ENCODE measurements at regions not wholly inside any gene's neighbourhood (a gene's known extent, or its start where the extent isn't known, plus 50 kb on each side); places are given as distances from the start of the nearest gene placed in this dataset.
"Not testable (repeated sequence)": the region's sequence is repeated elsewhere in the genome, so short reads cannot be mapped to it uniquely, and the experiment has no call there.

DNA sequence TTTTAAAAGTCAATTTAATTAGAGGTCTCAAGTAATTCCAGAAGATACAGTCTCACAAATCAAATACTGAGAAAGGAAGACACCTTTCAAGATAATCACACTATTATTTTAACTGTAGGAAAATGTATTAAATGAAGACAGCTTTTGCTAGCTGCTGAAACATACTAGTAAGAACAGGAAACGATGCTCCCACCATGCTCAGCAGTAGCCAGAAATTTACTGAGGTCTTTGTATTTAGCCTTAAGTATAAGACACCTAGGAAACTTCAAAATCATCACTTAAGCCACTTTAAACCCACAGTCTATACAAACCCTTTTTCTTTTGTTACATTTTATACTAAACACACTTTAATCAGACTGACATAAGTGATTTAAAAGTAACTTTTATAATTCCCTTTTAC lies 72.7 kb upstream of the NPIPB12 start:
- not testable (repeated sequence) for DNase-seq

DNA sequence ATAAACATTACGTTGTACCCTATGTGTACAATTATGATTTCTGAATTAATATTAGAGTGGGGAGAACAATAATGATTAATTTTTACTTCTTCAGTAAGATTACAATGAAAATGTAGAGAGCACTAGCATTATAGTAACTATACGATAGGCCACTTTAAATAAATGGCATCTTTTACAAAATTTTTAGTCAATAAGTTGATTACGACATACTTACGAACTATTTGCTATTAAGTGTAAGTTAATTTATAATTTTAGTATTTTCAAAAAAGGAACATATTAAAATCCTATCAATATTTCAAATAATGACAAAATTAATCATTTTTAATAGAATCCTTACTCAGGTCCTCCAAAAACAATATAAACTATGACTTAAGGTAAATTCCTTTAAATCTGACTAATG lies 75.6 kb upstream of the NPIPB12 start:
- not testable (repeated sequence) for DNase-seq

DNA sequence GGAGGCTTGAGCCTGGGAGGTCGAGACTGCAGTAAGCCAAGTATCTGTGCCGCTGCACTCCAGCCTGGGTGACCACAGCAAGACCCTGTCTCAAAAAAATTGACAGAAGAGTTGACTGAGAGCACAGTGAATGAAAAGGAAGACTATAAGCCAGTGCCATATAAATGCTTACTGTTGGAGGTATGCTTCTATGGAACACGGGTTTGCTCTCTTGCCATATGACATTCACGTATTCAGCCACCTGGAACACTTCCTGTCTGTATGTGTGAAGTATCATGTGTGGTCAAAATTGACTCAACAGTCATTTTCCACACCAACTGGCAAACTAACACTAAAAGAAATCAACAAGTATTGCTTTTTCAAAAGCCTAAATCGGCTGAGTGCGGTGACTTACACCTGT lies 71.1 kb upstream of the SPN start:
- DNase-seq = not testable (repeated sequence)

DNA sequence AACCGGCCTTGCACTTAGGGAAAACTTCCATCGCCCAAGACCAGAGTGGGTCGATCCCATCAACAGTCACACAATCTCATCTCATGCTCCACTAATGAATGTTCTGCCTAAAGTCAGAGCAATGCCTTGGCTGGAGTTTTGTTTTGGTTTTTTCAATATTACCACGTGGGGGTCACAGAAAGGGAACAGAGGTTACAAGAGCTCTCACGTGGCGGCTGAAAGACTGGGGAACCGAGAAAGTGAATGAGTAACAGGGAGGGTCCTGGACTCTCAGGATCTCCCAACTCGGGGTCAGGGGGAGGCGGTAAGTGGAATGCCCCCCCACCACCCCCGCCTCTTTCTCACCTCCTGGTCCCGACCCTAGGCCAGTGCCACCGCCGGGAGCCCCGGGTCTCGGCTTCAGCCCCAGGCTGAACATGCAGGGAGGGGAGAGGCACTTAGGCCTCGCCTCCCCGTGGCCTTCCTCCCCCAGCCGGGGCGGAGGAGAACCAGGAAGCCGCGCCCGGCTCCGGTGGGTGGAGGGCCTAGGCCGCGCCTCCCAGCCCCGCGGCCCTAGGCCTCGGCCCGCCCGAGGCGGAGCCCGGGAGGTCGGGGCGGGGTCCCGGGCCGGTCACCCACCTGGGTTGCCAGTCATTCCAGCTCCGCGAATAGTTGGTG lies 68.7 kb upstream of the SPN start:
- peak; percentile 56 for DNase-seq

DNA sequence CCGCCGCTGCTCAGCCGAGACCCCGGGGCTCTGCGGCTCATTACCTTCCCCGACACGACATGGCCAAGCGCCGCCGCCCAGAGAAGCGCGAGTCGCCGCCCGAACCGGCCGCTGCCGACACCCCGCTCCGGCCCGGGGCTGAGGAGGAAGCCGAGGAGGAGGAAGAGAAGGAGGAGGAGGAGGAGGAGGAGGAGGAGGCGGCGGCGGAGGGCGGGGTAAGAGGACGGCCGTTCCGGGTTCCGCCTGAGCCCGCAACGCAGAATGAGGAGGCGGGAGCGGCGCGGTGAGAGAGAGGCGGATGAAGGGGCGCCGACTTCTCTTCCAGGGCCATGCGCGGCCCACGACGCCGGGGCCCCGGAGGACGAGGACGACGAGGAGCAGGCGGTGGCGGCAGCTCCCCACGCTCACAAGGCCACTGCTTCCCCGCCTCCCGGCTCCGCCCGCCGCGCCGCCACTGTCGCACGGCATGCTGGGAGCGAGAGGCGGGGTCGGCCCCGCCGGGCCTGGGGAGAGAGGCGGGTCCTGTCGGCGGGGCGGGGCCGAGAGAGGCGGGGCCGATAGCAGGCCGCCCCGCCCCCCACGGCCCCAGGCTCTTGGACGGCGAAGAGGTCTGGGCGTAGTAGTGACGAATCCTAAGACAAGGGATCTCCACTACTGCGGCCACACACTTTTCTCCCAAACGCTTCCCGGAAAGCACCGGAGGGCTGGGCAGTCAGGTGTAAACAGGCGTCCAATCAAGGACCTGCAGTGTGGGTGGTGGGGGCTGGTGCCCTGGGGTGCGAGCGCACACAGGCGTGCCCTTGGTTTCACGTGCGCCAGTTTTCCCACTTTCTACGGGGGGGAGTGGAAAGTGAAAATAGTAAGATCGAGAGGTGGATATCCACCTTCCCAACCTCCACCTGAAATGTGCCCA lies 67.9 kb upstream of the SPN start:
- peak; percentile 93 for DNase-seq

DNA sequence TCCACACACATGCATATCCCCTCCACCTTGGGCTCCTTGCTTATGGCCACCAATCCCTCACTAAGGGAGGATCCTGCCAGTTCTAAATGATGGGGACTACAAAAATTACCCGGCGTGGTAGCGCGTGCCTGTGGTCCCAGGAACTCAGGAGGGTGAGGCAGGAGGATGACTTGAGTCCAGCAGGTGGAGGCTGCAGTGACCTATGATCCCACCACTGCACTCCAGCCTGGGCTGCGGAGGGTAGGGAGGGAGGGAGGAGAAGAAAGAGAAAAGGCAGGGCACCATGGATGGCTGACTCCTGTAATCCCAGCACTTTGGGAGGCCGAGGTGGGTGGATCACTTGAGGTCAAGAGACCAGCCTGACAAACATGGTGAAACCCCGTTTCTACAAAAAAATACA lies 66.0 kb upstream of the SPN start:
- DNase-seq = not testable (repeated sequence)

DNA sequence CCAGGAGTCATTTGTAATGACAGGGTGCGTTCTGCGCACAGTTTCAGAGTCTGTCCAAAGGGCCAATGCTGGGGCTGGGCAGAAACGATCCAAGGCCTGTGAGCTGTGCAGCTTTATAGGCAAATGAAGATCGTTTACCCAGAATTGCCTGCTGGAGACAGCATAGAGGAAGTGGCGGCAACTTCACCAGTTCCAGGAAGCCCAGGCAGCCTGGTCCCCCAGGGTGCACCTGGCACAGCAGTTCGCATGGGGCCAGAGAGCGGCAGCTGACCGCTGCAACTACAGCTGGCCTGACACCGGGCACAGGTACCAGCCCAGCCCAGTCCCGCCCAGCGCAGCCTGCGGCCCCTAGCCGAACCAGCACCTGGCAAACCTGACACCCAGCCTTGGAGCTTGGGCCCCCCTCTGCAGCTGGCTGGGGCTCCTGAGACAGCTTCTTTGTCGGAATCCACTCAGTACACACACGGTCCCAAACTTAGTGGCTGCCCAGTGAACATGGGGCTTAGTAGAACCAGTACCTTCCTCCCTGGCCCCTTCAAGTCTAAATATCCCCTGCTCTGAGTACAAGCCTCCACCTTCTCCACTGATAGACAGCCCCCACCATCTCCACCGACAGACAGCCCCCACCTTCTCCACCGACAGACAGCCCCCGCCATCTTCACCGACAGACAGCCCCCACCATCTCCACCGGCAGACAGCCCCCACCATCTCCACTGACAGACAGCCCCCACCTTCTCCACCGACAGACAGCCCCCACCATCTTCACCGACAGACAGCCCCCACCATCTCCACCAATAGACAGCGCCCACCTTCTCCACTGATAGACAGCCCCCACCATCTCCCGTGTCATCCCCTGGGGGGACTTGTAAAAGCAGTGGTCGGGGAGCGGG lies 62.7 kb upstream of the SPN start:
- peak; percentile 63 for DNase-seq

DNA sequence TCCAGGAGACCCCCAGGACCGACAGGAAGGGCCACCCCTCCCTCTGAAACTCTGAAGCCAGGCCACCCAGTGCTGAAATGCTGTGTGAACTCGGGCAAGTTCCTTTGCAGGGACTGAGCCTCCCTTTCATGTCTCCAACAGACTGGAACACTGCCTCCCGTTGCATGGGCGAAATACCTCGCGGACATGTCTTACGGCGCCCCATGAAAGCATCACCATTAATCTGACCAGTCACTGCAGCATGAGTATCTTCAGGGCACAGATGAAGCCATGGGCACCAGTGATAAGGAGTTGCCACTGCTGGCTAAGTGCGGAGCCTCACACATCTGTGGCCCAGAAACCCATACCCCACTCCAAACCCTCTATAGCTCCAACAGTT lies 60.8 kb upstream of the SPN start:
- not testable (repeated sequence) for DNase-seq

DNA sequence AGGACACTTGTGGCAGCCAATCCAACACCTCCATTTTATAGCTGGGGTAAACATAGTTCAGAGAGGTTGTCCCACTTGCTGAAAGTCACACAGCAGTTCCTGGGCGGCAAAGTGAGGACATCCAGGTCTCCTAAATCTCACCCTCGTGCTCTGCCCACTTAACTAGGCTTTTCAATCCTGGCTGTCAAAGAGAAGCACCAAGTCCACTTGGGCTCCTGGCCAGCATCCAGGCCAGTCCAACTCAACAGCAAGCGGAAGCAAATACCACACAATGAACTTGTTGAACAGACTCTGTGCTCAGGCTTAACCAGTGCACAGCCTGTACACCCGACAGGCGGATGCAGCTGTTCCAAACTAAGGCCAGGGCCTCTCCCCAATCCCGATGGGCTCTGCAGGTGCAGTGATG lies 60.4 kb upstream of the SPN start:
- not testable (repeated sequence) for DNase-seq

DNA sequence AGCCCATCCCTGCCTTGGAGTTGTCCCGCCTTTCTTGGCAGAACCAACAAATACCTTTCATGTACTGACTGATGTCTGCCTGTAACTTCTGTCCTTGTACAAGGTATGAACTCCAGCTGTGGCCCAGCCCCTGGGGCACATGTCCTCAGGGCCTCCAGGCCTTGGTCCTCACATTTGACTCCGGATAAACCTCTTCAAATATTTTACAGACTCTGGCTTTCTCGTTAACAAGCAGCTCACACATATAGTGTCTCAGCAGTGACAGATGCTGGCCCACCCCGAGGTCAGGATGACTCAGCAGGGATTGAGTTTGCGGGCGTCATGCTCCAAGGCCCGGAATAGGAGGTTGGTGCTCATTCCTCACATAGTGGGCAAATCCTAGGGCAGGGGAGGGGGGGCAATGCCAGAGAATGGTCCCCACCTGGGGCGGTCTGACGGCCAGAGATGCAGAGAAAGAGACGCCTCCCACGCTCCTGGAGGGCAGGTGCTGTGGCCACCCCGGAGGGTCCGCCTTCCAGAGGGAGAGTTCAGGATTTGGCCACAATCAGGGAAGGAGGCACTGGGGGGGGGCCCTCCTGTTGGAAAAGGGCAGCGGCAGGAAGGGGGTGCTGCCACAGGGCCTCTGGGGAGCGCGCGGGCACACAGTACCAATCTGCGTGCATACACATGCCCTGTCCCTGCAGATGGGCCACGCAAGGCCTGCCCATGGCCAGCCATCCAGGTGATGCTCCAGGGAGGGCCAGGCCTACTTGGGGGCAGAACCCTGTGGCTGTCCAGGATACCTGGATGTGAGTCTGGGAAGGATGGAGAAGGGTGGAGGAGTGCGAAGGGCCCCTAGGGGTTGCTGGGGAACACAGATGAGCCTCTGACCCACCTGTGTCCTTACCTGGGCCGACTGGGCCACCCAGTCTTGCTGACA lies 58.2 kb upstream of the SPN start:
- not testable (repeated sequence) for DNase-seq

DNA sequence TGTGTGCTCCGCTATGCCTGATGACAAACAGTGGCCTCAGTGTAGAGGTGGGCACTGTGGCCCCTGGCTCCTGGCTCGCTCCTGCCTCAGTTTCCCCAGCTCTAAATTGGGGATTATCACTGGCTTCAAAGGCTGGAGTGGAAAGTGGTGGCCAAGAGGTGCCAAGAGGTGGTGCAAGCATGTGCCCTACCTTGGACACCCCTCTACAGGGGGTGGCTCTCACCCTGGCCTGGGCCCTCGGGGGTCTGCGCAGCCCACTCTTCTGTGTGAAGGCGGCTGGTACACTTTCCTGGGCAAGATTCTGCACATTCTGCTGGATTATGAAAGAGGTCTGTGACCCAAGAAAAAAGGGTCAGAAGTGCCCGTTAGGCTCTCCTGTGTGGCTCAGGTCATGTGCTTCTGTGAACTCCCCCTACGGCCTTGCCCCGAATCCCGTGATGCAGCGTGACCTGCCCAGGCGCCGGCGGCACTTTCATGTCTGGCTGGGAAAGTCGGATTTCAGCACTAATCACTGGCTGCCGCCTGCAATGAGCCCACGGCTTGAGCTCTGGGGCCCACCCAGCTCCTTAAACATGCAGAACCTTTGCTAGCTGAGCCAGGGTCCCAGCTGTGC lies 57.3 kb upstream of the SPN start:
- DNase-seq = not testable (repeated sequence)

DNA sequence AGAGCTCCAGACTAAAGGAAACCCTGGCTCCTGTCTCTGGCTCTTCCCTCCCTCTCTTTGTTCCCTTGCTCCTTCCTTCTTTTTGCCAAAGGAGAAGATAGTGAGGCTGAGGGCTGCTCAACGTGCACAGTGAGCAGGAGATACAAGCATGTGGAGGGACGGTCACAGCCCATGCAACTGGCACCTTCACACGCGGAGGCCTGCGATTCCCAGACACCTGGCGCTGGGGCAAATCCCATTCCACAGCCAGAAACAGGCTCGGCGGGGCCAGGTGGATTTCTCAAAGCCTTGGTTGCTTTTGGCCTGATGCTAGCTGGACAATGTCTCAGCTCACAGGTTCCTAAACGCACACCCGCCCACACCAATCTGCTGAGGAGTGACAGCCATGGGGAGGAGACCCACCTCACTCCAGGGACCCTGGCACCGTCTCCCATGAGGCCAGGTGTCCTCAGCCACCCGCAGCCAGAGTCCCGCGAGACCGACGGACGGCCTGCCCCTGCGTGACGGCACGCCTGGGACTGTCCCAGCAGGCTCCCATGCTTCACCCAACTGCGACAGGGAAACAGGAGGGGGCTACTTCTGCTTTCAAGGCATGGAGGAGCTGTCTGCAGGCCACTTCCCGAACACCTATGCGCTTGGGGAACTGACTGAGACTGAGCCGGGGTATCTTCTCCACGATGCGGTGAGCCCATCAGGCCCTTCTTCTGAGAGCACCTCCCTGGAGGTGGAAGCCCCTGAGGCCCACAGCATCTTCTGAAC lies 56.2 kb upstream of the SPN start:
- DNase-seq = not testable (repeated sequence)

DNA sequence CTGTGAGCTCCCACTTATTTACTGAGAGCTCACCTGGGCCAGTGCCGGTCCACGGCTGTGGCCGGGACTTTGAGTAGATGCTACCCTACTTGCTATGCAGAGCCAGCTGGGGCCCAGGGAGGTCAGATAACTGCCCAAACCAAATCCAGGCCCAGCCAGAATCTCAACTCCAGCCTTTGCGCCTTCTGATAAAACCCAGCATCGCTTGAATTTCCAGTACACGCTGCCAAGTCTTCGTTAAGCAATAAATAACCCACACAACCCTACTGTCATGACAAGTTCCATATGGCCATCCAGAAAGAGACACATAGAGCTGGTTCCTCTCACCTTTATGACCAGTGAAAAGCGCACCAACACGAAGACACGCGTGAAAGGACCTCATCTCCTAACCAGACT lies 55.6 kb upstream of the SPN start:
- not testable (repeated sequence) for DNase-seq

DNA sequence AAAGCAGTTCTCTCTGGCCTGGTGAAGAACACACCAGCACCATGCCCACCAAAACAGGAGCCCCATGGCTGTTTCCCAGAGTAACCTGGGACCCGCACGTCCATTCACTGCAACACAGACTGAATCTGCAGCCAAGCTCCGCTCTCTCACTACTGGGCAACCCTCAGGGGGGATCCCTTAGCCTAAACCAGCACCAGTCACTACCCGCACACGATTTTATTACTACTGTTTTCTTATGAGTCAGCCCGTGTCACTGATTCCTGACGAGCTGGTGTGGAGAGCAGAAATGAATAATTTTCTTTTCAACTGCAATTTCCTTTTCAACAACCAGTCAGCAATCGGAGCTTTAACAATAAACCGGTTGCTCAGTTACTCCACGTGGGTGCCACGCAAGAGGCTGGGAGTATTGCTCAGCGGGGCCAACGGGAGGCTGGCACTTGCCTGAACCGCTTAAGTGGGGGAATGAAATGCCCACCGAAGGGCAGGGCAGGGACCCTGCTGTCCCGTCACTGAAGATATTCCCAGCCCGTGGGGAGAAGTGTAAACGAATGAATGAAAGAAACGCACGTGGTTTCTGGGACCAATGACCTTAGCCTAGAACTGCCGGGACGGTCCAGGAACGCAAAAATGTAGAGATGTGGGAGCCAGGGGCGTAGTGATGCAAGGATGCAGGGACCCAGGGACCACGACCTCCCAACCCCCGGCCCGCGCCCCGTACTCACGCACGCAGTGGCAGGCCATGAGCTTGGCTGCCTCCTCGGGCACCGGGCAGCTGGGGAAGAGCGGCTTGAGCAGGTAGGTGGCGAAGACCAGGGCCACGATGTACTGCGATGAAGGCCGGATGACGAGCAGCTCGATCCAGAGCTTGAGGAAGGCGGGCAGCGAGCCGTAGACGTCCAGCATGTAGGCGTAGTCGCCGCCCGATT lies 50.4 kb upstream of the SPN start:
- DNase-seq = peak; percentile 51

Measured in activated T-cell treated with anti-CD3 and anti-CD28 coated beads, Interleukin-2, amount 50 U/mL, for 1 hour (primary cell).